ENCODE measurements at regions not wholly inside any gene's neighbourhood (a gene's known extent, or its start where the extent isn't known, plus 50 kb on each side); places are given as distances from the start of the nearest gene placed in this dataset.

GRCh38 chr20:16966276-16966880 is 218.2 kb downstream of the OTOR start:
- TF ChIP-seq CTCF (IDR thresholded peaks at IDR 0.05) (no peak), POLR2A (IDR thresholded peaks at IDR 0.05) (no peak)
